Prostate gland (tissue), 2 donors: ENCODE measurements at regions not wholly inside any gene's neighbourhood (a gene's known extent, or its start where the extent isn't known, plus 50 kb on each side); places are given as distances from the start of the nearest gene placed in this dataset.

ENCODE experiments used
- POLR2A ChIP-seq: fragments of 450-650 bp; IDR thresholded peaks from one replicate; pipeline ENCODE4 v1.6.1; 2016; ENCODE audit warnings: antibody characterized with exemption, mild to moderate bottlenecking
- TF ChIP-seq, protein P1 (sequence below), 4 experiments: fragments of 200-600 bp in 2 of 4; fragments of 450-650 bp in 2 of 4; sonication (generic) in 2 of 4; IDR thresholded peaks; 1 replicate in 3 of 4; 2 replicates in 1 of 4; pipeline ENCODE4 v1.5.1; 2016 to 2019; ENCODE audit warnings: antibody characterized with exemption in 4 of 4, mild to moderate bottlenecking in 2 of 4, moderate library complexity in 2 of 4

DNA sequence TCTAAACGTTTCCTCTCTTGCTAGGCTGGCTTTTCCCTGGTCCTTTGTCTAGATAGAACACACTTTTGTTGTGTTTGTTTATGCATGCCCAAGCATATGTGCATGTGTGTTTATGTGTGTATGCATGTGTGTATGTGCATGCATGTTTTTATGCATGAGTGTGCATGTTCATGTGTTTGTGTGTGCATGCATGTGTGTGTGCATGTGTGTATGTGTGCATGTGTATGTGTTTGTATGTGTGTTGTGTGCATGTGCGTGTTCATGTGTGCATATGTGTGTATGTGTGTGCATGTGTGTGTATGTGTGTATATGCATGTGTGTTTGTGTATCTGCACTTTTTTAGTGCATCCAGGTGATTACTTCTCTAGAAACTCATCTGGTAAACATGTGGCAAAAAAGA is 558.0 kb downstream of the GALR1 start:
- TF ChIP-seq, protein P1, sequence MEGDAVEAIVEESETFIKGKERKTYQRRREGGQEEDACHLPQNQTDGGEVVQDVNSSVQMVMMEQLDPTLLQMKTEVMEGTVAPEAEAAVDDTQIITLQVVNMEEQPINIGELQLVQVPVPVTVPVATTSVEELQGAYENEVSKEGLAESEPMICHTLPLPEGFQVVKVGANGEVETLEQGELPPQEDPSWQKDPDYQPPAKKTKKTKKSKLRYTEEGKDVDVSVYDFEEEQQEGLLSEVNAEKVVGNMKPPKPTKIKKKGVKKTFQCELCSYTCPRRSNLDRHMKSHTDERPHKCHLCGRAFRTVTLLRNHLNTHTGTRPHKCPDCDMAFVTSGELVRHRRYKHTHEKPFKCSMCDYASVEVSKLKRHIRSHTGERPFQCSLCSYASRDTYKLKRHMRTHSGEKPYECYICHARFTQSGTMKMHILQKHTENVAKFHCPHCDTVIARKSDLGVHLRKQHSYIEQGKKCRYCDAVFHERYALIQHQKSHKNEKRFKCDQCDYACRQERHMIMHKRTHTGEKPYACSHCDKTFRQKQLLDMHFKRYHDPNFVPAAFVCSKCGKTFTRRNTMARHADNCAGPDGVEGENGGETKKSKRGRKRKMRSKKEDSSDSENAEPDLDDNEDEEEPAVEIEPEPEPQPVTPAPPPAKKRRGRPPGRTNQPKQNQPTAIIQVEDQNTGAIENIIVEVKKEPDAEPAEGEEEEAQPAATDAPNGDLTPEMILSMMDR (IDR thresholded peaks at IDR 0.05): no peak
- TF ChIP-seq POLR2A: no peak
